Fibroblast of villous mesenchyme (primary cell): ENCODE measurements at regions not wholly inside any gene's neighbourhood (a gene's known extent, or its start where the extent isn't known, plus 50 kb on each side); places are given as distances from the start of the nearest gene placed in this dataset.

Experiments used
- DNase-seq: peaks from one replicate; pipeline ENCODE4 v3.0.0-alpha.2; 2010; ENCODE audit warnings: low read depth
- H3K4me3 ChIP-seq: 2 replicates; pipeline ENCODE4 v1.5.1; 2011; ENCODE audit warnings: low read depth, mild to moderate bottlenecking, low read length
- CTCF ChIP-seq: IDR thresholded peaks from 2 replicates; pipeline ENCODE4 v1.5.1; 2012; ENCODE audit warnings: low read depth, mild to moderate bottlenecking, low read length; ENCODE audit not compliant: insufficient read depth

GRCh38 chr21:27578741-27579265, 611.9 kb upstream of the ADAMTS5 start:
- H3K4me3 ChIP-seq: no peak overlapping the region
- no peak for TF ChIP-seq CTCF
- DNase-seq: no peak

- peak; percentile 56 for DNase-seq
- no peak overlapping the region for H3K4me3 ChIP-seq
- TF ChIP-seq CTCF: no peak
Observed at GRCh38 chr21:27572696-27573095, 605.8 kb upstream of the ADAMTS5 start.

GRCh38 chr21:27571706-27572105, 604.8 kb upstream of the ADAMTS5 start:
- no peak for TF ChIP-seq CTCF
- DNase-seq: peak; percentile 21
- H3K4me3 ChIP-seq: no peak overlapping the region

GRCh38 chr21:27570306-27570868, 603.5 kb upstream of the ADAMTS5 start:
- no peak overlapping the region for H3K4me3 ChIP-seq
- DNase-seq: peak; percentile 84
- TF ChIP-seq CTCF: no peak

- H3K4me3 ChIP-seq: no peak overlapping the region
- no peak for TF ChIP-seq CTCF
- no peak for DNase-seq
Observed at GRCh38 chr21:27569831-27570230, 602.9 kb upstream of the ADAMTS5 start.

GRCh38 chr21:27569091-27569490, 602.2 kb upstream of the ADAMTS5 start:
- H3K4me3 ChIP-seq: no peak overlapping the region
- DNase-seq: no peak
- no peak for TF ChIP-seq CTCF

- no peak for TF ChIP-seq CTCF
- no peak for DNase-seq
- H3K4me3 ChIP-seq: no peak overlapping the region
Observed at GRCh38 chr21:27567381-27567780, 600.5 kb upstream of the ADAMTS5 start.
